GM18873 (cell line): ENCODE measurements at regions not wholly inside any gene's neighbourhood (a gene's known extent, or its start where the extent isn't known, plus 50 kb on each side); places are given as distances from the start of the nearest gene placed in this dataset.
"Not testable (repeated sequence)": the region's sequence is repeated elsewhere in the genome, so short reads cannot be mapped to it uniquely, and the experiment has no call there.

Source experiments
- ATAC-seq: cut with Tn5 transposase; IDR thresholded peaks from one replicate; pipeline ENCODE4 v1.9.1; 2021; ENCODE audit warnings: mild to moderate bottlenecking, moderate library complexity, moderate number of reproducible peaks; ENCODE audit not compliant: unreplicated experiment, low FRiP score

GRCh38 chr2:84165256-84165655 lies 293.8 kb downstream of the SUCLG1 start:
- no peak for ATAC-seq

- ATAC-seq: no peak
Observed at GRCh38 chr2:84160453-84160852, 298.6 kb downstream of the SUCLG1 start.

- no peak for ATAC-seq
Observed at GRCh38 chr2:84158605-84159004, 300.5 kb downstream of the SUCLG1 start.

- no peak for ATAC-seq
Observed at GRCh38 chr2:84152462-84152861, 306.6 kb downstream of the SUCLG1 start.

- no peak for ATAC-seq
Observed at GRCh38 chr2:84144345-84144744, 314.7 kb downstream of the SUCLG1 start.

- no peak for ATAC-seq
Observed at GRCh38 chr2:84137034-84137433, 322.0 kb downstream of the SUCLG1 start.

- ATAC-seq: no peak
Observed at GRCh38 chr2:84132370-84132769, 326.7 kb downstream of the SUCLG1 start.

GRCh38 chr2:84131278-84131830 lies 327.7 kb downstream of the SUCLG1 start:
- no peak for ATAC-seq

- no peak for ATAC-seq
Observed at GRCh38 chr2:84129018-84129417, 330.1 kb downstream of the SUCLG1 start.

- ATAC-seq: not testable (repeated sequence)
Observed at GRCh38 chr2:84127812-84128211, 331.3 kb downstream of the SUCLG1 start.

- ATAC-seq: no peak
Observed at GRCh38 chr2:84126530-84126929, 332.6 kb downstream of the SUCLG1 start.

GRCh38 chr2:84126084-84126483 lies 333.0 kb downstream of the SUCLG1 start:
- ATAC-seq: no peak

GRCh38 chr2:84116143-84116542 lies 342.9 kb downstream of the SUCLG1 start:
- no peak for ATAC-seq

- peak; percentile 96 for ATAC-seq
Observed at GRCh38 chr2:84115173-84115857, 343.8 kb downstream of the SUCLG1 start.

- ATAC-seq: not testable (repeated sequence)
Observed at GRCh38 chr2:84103816-84104527, 355.1 kb downstream of the SUCLG1 start.

GRCh38 chr2:84102274-84102673 lies 356.8 kb downstream of the SUCLG1 start:
- ATAC-seq: no peak

- ATAC-seq: no peak
Observed at GRCh38 chr2:84088656-84089055, 370.4 kb downstream of the SUCLG1 start.

GRCh38 chr2:84085562-84085961 lies 373.5 kb downstream of the SUCLG1 start:
- no peak for ATAC-seq

GRCh38 chr2:84084856-84085255 lies 374.2 kb downstream of the SUCLG1 start:
- no peak for ATAC-seq

- no peak for ATAC-seq
Observed at GRCh38 chr2:84083984-84084383, 375.1 kb downstream of the SUCLG1 start.

GRCh38 chr2:84078471-84078870 lies 380.6 kb downstream of the SUCLG1 start:
- ATAC-seq: no peak

- no peak for ATAC-seq
Observed at GRCh38 chr2:84077496-84077895, 381.6 kb downstream of the SUCLG1 start.
